ENCODE measurements at regions not wholly inside any gene's neighbourhood (a gene's known extent, or its start where the extent isn't known, plus 50 kb on each side); places are given as distances from the start of the nearest gene placed in this dataset.

DNA sequence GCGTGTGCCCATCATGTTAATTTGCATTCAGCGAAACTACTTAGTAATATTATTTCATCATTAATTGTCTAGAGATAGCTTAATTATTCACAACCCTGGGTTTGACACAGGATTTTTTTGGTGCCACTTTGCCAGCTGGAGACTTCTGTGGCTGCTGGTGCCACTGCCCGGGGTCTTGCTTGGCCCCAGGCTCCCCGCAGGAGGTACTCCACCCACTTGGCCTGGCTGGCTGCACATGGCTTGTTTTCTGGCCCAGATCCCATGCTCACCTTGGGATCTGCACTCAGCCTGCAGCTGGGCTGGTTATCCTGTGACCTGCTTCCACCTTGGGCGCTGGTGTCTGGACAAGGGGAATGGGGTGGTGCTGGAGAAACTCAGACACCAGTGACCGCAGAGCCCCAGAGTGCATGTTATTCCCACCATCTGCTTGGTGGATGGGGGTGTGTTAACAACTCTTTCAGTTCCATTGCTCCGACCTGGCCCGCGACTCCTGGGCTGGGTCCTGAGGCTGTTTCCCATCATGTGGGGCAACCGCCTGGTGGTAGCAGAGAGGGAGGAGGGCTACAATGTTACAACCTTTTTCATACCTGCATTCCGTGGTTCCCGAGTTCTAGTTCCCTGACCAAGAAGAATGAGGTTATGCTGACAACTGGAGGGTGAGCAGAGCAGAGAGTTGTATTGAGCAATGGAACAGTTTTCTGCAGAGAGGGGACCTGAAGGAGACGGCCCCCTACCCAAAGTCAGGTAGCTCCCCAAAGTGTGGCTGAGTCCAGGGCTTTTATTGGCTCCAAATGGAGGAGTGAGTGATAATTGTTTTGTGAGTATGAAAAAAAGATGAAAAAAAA lies 1950.0 kb upstream of the IGFBP7 start:
- Histone ChIP-seq H3K79me2 (ENCODE audit: control insufficient read depth in 1 of 2, insufficient read depth in 2 of 2, low read length in 2 of 2) (no peaks in the 10 kb centered on the region), H4K20me1 (replicated peaks in 1 of 2; ENCODE audit: control insufficient read depth in 1 of 2, insufficient read depth in 2 of 2, low read length in 2 of 2) (no peaks in the 10 kb centered on the region), H3K23me2 (ENCODE audit: low read depth, low read length) (no peaks in the 10 kb centered on the region; the same call in 1 of the 2 replicates), H3K79me1 (ENCODE audit: low read depth, low read length) (no peaks in the 10 kb centered on the region), H2BK15ac (ENCODE audit: low read length) (no peak overlapping the region), H3K14ac (ENCODE audit: insufficient read length) (no peak overlapping the region), H2BK20ac (ENCODE audit: low read length) (no peak overlapping the region), H3K4me3 (ENCODE audit: extremely low read depth in 1 of 4, insufficient read depth in 2 of 4, low read depth in 3 of 4, low read length in 4 of 4) (no peak overlapping the region), H3K27ac (ENCODE audit: low read depth, low read length) (no peak overlapping the region), H3K9ac (replicated peaks in 1 of 4; ENCODE audit: extremely low read depth in 1 of 4, low read depth in 3 of 4, low read length in 3 of 4) (no peak overlapping the region), H2BK5ac (ENCODE audit: low read depth, low read length) (no peak overlapping the region), H4K5ac (ENCODE audit: insufficient read length, low read depth, low read length) (no peak overlapping the region), H3K36me3 (ENCODE audit: control insufficient read depth in 2 of 4, insufficient read depth in 4 of 4, low read length in 3 of 4) (no peaks in the 10 kb centered on the region), H2AK5ac (ENCODE audit: low read depth, low read length) (no peak overlapping the region), H4K91ac (replicated peaks; ENCODE audit: insufficient read length, low read length) (no peak overlapping the region), H3K56ac (replicated peaks; ENCODE audit: insufficient read length, low read depth, low read length) (no peak overlapping the region), H2AFZ (ENCODE audit: low read length) (no peak overlapping the region; the same call in 1 of the 2 replicates), H3K4ac (replicated peaks; ENCODE audit: insufficient read length, low read depth, low read length) (no peak overlapping the region), H3K4me1 (replicated peaks in 1 of 4; ENCODE audit: control insufficient read depth in 3 of 4, insufficient read depth in 4 of 4, low read length in 3 of 4) (no peaks in the 10 kb centered on the region), H3K18ac (ENCODE audit: extremely low read depth, low read length) (no peak overlapping the region), H3K23ac (ENCODE audit: insufficient read length) (no peak overlapping the region), H3K9me3 (ENCODE audit: insufficient read depth in 2 of 2, low read depth in 1 of 2, low read length in 1 of 2) (no peaks in the 10 kb centered on the region), H4K8ac (ENCODE audit: extremely low read depth, insufficient read depth, low read length) (peak overlapping the region; percentile 31; the same call in 1 of the 2 replicates), H2BK12ac (ENCODE audit: low read depth, low read length) (no peak overlapping the region), H3K27me3 (replicated peaks in 1 of 4; ENCODE audit: control insufficient read depth in 3 of 4, extremely low read depth in 1 of 4, insufficient read depth in 3 of 4, low read length in 3 of 4) (no peaks in the 10 kb centered on the region), H3K4me2 (ENCODE audit: insufficient read depth in 1 of 2, low read depth in 2 of 2, low read length in 2 of 2) (no peak overlapping the region), H2BK120ac (replicated peaks; ENCODE audit: low read depth, low read length) (no peak overlapping the region)
- TF ChIP-seq CTBP2 (IDR thresholded peaks at IDR 0.05; ENCODE audit: borderline replicate concordance, insufficient read depth, insufficient read length, low read length) (no peak), EGR1 (IDR thresholded peaks at IDR 0.05; ENCODE audit: borderline replicate concordance, low read depth, low read length) (no peak)
- ChIA-PET CTCF (ENCODE audit: partially characterized antibody) (interaction anchor here (0.9 kb wide), 1 partner anchor 461 kb away, joined by 3 read pairs; no protein-coding TSS in a partner anchor), POLR2A (ENCODE audit: partially characterized antibody) (no interaction called here)
- DNase-seq (ENCODE audit: low read depth in 1 of 2, low spot score in 2 of 2) (no peak), FAIRE-seq (no peak)
- WGBS, 2 experiments (ENCODE audit: extremely low coverage in 1 of 2, insufficient coverage in 1 of 2, insufficient read length in 1 of 2, insufficient replicate concordance in 2 of 2, low coverage in 1 of 2, low lambda C conversion rate in 2 of 2, missing lambda C conversion rate in 1 of 2): 93% methylated on average over 13 of the region's 13 CpGs; no CpG with 5 or more reads in 1 of the 2 experiments
